ENCODE measurements at regions not wholly inside any gene's neighbourhood (a gene's known extent, or its start where the extent isn't known, plus 50 kb on each side); places are given as distances from the start of the nearest gene placed in this dataset.

GRCh38 chr4:10740891-10741620 is 56.5 kb upstream of the CLNK start:
- DNase-seq, result no peak

- no peak for DNase-seq
These were observed 55.7 kb upstream of the CLNK start for GRCh38 chr4:10740251-10740650.

DNA sequence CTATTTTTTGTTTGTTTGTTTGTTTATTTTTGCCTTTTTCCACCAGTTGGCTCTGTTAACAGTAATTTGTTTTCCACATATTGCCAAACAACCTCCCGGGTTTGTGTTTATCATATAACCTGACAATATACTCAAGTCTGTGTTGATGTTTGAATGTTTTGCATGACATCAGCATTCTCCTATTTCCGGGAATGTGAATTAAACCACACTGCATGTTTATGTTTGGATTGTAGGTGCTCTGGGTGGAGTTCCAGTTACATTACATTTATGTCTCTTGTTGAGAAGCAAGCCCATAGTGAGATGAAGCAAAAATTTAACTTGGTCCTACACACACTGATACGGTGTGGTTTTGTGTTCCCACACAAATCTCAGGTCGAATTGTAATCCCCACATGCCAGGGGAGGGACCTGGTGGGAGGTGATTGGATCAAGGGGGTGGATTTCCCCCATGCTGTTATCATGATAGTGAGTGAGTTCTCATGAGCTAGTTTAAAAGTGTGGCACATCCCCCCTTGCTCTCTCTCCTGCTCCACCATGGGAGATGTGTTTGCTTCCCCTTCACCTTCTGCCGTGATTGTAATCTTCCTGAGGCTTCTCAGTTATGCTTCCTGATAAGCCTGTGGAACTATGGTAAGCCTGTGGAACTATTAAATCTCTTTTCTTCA is 54.4 kb upstream of the CLNK start:
- DNase-seq, result no peak

- DNase-seq, result no peak
These were observed 52.8 kb upstream of the CLNK start for GRCh38 chr4:10737337-10737736.

DNA sequence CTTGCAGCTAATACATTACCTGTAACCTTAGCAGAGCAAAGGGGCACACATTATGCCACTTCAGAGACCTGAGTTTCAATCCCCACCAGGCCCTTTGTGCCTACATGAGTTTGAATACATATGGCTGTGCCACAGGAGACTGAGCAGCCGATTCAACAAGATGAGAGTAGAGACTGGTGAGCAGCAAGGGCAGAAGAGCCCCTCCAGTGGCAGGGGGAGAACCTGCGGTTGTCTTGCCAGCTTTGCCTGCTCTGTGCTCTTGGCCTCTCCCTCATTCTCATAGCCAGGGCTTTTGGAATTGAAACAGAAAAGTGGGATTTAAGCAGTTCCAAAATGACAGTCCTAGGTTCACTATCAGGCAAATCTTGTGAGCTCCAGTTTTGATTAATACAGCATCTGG is 52.3 kb upstream of the CLNK start:
- DNase-seq, result no peak

DNA sequence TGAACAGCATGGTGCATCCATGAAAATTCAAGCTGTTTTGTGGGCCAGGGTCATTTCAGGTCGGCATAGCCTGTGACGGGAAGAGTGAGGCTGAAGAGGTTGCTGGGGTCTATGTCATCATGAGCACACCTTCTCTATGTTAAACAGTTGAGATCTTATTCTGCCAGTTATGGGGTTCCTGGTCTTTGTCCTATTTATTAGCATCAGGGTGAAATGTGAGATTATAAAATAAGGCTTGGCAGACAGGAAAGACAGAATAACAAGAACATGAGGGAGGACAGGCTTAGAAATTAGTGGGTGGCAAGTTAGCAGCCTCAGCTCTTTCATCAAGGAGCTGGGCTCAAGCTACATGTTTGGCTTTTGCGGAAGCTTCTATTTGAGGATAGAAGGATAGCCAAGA is 51.7 kb upstream of the CLNK start:
- DNase-seq, result no peak

DNA sequence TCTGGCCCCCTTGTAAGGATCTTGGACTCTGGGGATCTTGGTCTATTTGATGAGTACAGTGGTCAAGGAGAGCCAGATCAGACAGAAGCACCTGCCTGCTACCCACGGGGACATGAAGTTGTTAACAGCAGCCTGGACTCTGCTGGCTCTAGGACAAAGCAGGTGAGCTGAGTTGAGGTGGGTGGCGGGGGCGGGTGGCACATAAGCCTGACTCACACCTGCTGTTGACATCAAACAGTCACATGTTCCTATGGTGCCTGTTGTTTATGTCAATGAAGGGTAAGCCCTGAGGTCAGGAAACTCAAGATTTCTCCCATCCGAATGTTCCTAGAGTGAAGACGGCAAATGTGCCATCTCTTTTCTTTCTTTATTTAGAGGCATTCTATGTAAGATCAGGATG is 50.1 kb upstream of the CLNK start:
- DNase-seq, result no peak
